GM21619 (cell line): ENCODE measurements at regions not wholly inside any gene's neighbourhood (a gene's known extent, or its start where the extent isn't known, plus 50 kb on each side); places are given as distances from the start of the nearest gene placed in this dataset.
"Not testable (repeated sequence)": the region's sequence is repeated elsewhere in the genome, so short reads cannot be mapped to it uniquely, and the experiment has no call there.

ENCODE experiments used
- ATAC-seq: cut with Tn5 transposase; IDR thresholded peaks from one replicate; pipeline ENCODE4 v1.9.1; 2021; ENCODE audit not compliant: unreplicated experiment

- no peak for ATAC-seq
These were observed 749.2 kb upstream of the CRIM1 start for GRCh38 chr2:35606394-35606793.

DNA sequence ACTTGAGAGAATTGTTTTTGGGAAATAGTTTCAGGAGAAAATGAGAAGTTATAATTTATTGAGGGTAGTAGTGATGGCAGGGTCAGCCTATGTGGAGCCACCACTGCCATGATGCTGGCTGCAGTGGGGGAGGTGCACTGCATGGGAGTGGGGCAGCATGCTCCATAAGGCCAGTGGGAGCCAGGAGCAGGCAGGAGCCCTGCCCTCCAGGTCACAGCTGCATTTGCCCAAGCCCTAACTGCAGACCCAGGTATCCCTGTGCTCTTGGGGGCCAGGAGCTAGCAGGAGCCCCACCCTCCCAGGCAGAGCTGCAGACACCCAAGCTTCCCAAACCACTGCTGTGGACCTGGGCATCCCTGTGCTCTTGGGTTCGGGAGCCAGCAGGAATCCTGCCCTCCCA is 757.3 kb upstream of the CRIM1 start:
- ATAC-seq, result no peak

GRCh38 chr2:35591886-35592285 is 763.7 kb upstream of the CRIM1 start:
- no peak for ATAC-seq

GRCh38 chr2:35585972-35586371 is 769.6 kb upstream of the CRIM1 start:
- ATAC-seq, result no peak

- no peak for ATAC-seq
These were observed 772.9 kb upstream of the CRIM1 start for GRCh38 chr2:35582637-35583036.

DNA sequence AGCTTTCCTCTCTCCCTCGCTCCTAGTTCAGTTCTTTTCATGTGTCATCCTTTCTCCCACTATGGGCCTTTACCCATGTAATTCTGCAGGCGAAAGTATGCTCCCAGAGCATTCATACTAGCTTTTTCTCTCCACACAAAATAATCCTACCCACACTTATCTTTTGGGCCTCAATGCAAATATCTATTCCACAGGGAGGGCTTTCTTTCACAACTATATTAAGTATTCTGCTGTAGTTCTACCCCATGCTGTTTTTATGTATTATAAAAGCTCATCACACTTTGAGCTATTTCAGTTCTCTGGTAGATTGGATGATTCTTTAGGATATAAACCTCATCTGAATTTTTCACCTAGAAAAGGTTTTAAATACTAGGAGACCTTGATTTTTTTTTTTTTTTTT is 774.6 kb upstream of the CRIM1 start:
- no peak for ATAC-seq

- ATAC-seq, result not testable (repeated sequence)
These were observed 787.0 kb upstream of the CRIM1 start for GRCh38 chr2:35568574-35568973.

GRCh38 chr2:35562488-35562887 is 793.1 kb upstream of the CRIM1 start:
- ATAC-seq, result no peak

GRCh38 chr2:35548171-35548570 is 807.4 kb upstream of the CRIM1 start:
- no peak for ATAC-seq

DNA sequence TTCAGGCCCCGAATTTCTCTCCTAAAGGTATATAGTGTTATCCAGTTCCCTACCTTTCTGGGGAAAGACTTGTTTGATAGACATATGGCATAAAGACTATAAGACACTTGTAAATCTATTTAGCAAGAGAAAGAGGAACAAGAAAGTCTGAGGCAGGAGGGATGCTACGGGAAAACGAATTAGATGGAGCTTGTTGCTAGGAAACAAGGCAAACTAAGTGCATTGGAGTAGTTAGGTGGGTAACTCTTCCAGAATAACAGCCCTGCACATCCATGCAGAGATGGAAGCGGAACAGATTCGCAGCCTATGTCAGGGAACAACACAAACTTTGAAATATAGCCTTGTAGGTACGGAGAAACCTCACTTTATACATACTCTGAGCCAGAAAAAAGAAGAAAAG is 810.3 kb upstream of the CRIM1 start:
- ATAC-seq, result no peak

- no peak for ATAC-seq
These were observed 816.8 kb upstream of the CRIM1 start for GRCh38 chr2:35538796-35539195.

GRCh38 chr2:35530615-35531135 is 824.9 kb upstream of the CRIM1 start:
- ATAC-seq, result no peak

- no peak for ATAC-seq
These were observed 828.8 kb upstream of the CRIM1 start for GRCh38 chr2:35526741-35527140.

DNA sequence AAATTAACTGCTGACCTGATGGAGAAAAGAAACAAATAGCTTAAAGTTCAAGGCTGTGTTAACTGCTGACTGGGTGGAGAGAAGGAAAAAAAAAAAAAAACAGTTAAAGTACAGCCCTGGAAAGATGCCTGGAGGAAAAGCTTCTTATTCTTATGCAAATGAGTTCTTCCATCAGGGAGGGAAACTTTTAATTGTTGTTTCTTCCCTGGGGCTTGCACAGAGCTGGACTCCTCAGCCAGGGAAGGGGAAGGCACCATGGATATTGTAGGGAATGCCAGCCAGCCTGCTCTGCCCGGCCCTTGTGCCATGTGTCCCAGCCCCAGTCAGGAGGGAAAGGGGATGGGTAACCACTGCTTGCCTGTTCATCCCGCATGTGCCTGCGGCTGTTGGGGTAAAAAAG is 833.1 kb upstream of the CRIM1 start:
- ATAC-seq, result no peak

DNA sequence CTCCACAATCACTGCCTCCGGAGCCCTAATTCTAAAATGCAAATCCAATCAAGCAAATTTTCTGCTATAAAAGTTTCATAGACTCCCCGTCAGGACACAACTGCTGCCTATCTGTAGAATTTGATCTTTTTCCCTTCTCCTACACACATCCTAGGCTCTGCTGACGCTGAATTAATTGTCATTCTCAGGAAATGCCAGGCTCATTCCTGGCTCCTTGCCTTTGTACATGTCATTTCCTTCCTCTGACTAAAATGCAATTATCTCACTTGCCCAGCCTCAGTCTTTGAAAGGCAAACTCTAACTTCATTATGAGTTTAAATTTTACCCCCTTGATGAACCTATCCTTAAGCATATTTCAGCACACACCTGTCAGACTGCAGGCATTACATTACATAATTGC is 844.9 kb upstream of the CRIM1 start:
- ATAC-seq, result no peak

GRCh38 chr2:35508601-35509000 is 847.0 kb upstream of the CRIM1 start:
- no peak for ATAC-seq

DNA sequence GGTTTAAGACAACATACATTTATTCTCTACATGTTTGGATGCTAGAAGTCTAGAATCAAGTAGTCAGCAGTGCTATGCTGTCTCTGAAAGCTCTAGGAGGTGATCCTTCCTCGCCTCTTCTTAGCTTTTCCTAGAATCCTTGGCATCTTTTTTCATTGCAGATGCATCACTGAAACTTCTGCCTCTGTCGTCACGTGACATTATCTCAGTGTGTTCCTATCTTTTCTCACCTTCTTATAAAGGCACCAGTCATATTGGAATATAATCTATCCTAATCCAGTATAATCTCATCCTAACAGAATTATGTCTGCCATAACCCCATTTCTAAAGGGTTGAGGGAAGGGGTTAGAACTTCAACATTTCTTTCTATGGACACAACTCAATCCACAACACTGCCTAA is 851.2 kb upstream of the CRIM1 start:
- no peak for ATAC-seq

- ATAC-seq, result no peak
These were observed 851.8 kb upstream of the CRIM1 start for GRCh38 chr2:35503738-35504199.

- no peak for ATAC-seq
These were observed 852.3 kb upstream of the CRIM1 start for GRCh38 chr2:35503311-35503710.

GRCh38 chr2:35501076-35501475 is 854.5 kb upstream of the CRIM1 start:
- ATAC-seq, result no peak

DNA sequence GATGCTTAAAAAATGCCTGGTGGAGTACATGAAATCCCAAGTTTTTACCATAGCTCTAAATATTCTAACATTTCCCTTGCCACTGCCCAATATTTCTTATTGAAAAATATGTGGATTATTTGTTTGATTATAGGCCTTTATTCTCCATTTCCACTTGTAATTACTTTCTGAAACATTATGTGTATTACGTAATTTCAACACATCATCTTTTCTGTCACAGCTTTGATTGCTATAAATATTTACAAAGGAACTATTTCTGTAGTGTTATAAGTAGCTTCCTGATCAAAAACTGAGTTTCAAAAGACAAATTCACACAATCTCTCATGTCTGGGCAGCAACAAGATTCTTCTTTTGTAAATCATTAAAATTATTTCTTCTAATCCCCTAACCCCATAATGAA is 859.6 kb upstream of the CRIM1 start:
- no peak for ATAC-seq

DNA sequence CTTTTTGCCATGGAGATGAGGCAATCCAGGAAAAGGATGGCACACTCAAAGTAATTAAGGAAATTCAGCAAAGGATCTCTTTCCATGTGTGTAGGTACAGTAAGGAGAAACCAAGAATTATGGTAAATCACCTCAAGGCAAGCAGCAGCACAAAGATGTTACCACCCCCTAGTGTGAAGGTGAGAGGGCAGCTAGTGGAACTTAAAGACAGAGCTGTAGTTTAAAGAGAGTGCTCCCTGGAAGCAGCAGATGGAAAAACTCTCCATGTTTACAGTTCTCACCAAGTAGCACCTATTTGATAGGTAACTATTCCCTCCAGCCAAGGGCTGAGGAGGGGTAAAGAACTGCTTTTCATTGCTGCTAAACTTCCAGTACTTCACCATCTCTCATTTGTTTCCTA is 860.4 kb upstream of the CRIM1 start:
- ATAC-seq, result no peak

DNA sequence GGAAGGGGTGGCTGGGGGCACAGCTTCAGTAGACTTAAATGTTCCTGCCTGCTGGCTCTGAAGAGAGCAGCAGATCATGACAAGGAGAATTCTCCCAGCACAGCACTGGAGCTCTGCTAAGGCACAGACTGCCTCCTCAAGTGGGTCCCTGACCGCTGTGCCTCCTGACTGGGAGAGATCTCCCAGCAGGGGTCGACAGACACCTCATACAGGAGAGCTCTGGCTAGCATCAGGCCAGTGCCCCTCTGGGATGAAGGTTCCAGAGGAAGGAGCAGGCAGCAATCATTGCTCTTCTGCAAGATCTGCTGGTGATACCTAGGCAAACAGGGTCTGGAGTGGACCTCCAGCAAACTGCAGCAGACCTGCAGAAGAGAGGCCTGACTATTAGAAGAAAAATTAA is 877.5 kb upstream of the CRIM1 start:
- not testable (repeated sequence) for ATAC-seq

- no peak for ATAC-seq
These were observed 887.3 kb upstream of the CRIM1 start for GRCh38 chr2:35468245-35468644.
